GM10248 (cell line): ENCODE measurements at regions not wholly inside any gene's neighbourhood (a gene's known extent, or its start where the extent isn't known, plus 50 kb on each side); places are given as distances from the start of the nearest gene placed in this dataset.

Experiments used
- CTCF ChIA-PET: fragments of 300-600 bp; sonication (Branson Sonifier 250); formaldehyde crosslinking; extraction: SDS; loops from one replicate; lab custom pipeline; 2021; ENCODE audit warnings: antibody characterized with exemption; lab: Yijun Ruan, JAX
- POLR2A ChIA-PET: fragments of 350-650 bp; sonication (Branson Sonifier 250); formaldehyde crosslinking; extraction: SDS; loops from one replicate; lab custom pipeline; 2020; ENCODE audit warnings: antibody characterized with exemption; lab: Yijun Ruan, JAX
- DNase-seq: peaks from one replicate; pipeline ENCODE4 v3.0.0; 2012; ENCODE audit errors: extremely low spot score
- CTCF ChIP-seq: IDR thresholded peaks from 2 replicates; pipeline ENCODE4 v1.5.1; 2012; ENCODE audit warnings: mild to moderate bottlenecking, low read depth; ENCODE audit errors: extremely low read depth, missing control alignments, control extremely low read depth

GRCh38 chr2:128631698-128632500 is 313.2 kb upstream of the HS6ST1 start:
- CTCF ChIA-PET, result interaction anchor here (1.7 kb wide), 1 partner anchor 59 kb away, joined by 3 read pairs; no protein-coding TSS in a partner anchor
- no peak for DNase-seq
- TF ChIP-seq CTCF, result no peak
- POLR2A ChIA-PET, result no interaction called here

DNA sequence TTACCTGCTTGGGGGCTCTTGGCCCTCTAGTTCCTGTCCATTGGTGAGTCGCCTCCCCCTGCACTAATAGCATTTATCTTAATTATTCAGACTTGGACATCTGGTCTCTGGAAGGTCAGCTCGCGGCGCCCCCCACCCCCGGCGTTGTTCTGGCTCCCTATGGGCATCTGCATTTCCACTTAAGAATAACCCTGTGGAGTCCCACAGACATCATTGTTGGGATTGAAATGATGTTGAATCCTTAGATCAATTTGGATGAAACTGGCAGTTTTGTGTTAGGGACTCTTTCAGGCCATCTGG is 313.8 kb upstream of the HS6ST1 start:
- POLR2A ChIA-PET, result no interaction called here
- CTCF ChIA-PET, result no interaction called here
- DNase-seq, result no peak
- TF ChIP-seq CTCF, result no peak

DNA sequence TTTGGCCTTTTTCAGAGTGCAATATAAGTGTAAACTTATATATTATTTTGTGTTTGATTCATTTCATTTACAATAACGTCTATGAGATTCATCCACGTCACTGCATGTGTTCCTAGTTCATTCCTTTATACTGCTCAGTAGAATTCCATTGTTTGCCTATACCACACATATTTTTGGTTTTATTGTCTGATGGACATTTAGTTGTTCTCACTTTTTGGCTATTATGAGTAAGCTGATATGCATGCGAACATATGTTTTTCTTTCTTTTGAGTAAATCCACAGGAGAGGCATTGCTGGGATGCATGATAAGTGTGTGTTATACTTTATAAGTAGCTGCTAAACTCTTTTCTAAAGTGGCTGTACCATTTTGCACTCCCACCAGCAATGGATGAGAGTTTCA is 314.8 kb upstream of the HS6ST1 start:
- ChIA-PET CTCF (no interaction called here), POLR2A (no interaction called here)
- no peak for DNase-seq
- no peak for TF ChIP-seq CTCF

- TF ChIP-seq CTCF, result no peak
- DNase-seq, result no peak
- POLR2A ChIA-PET, result no interaction called here
- CTCF ChIA-PET, result no interaction called here
These were observed 316.8 kb upstream of the HS6ST1 start for GRCh38 chr2:128635361-128635900.

- no peak for TF ChIP-seq CTCF
- ChIA-PET POLR2A (no interaction called here), CTCF (no interaction called here)
- no peak for DNase-seq
These were observed 318.1 kb upstream of the HS6ST1 start for GRCh38 chr2:128636802-128637147.

GRCh38 chr2:128637481-128638155 is 318.9 kb upstream of the HS6ST1 start:
- ChIA-PET POLR2A (no interaction called here), CTCF (no interaction called here)
- TF ChIP-seq CTCF, result no peak
- no peak for DNase-seq
